ENCODE measurements at regions not wholly inside any gene's neighbourhood (a gene's known extent, or its start where the extent isn't known, plus 50 kb on each side); places are given as distances from the start of the nearest gene placed in this dataset.

DNA sequence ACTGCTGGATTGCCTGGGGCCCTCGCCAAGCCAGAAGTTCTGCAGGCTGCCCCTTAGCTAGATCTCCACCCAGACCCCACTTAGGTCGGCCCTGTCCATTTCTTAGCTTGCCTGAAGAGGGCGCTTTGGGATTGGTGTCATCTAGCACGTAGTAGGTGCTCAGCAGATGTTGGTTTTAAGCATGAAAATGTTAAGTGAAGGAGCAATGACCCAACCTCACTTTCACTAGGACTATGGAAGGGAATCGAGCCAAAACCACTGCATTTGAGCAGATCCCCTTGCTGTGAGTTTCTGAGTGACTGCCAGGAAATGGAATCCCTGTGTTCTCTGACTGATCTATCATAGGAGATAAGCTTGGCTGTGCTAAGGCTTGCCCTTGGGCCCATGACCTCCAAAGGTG is 131.7 kb upstream of the EEPD1 start:
- Histone ChIP-seq H2BK12ac (ENCODE audit: insufficient read length, low read depth, low read length) (no peak overlapping the region), H4K20me1 (ENCODE audit: control insufficient read depth, insufficient read depth, insufficient read length) (no peaks in the 10 kb centered on the region), H3K23ac (ENCODE audit: insufficient read length, low read depth, low read length) (no peak overlapping the region), H3K14ac (ENCODE audit: insufficient read depth, low read length) (no peak overlapping the region), H2BK120ac (ENCODE audit: low read depth, low read length, poor library complexity, severe bottlenecking) (no peak overlapping the region), H4K8ac (replicated peaks; ENCODE audit: insufficient read length, low read depth, low read length) (no peak overlapping the region), H2AK5ac (ENCODE audit: insufficient read length, low read length) (no peak overlapping the region), H3K79me2 (ENCODE audit: insufficient read depth, low read length) (no peaks in the 10 kb centered on the region), H3K23me2 (ENCODE audit: insufficient read length, low read depth, low read length, poor library complexity, severe bottlenecking) (no peaks in the 10 kb centered on the region), H3K27ac (ENCODE audit: insufficient read length, low read depth, low read length) (no peak overlapping the region), H3K9ac (ENCODE audit: extremely low read depth, insufficient read length, low read length) (no peak overlapping the region), H3K18ac (ENCODE audit: insufficient read length, low read depth, low read length) (no peak overlapping the region), H3K4ac (ENCODE audit: low read depth, low read length) (no peak overlapping the region), H3K56ac (ENCODE audit: insufficient read length, low read depth, low read length) (no peak overlapping the region), H2AFZ (ENCODE audit: low read length) (no peak overlapping the region), H2BK15ac (ENCODE audit: low read depth, low read length) (no peak overlapping the region), H3T11ph (ENCODE audit: low read length) (no peak overlapping the region), H2BK20ac (ENCODE audit: low read depth, low read length, poor library complexity, severe bottlenecking) (no peak overlapping the region), H4K91ac (ENCODE audit: insufficient read length, low read depth, low read length) (no peak overlapping the region), H3K79me1 (ENCODE audit: insufficient read depth, low read depth, low read length, poor library complexity, severe bottlenecking) (no peaks in the 10 kb centered on the region), H3K4me2 (ENCODE audit: insufficient read depth, insufficient read length, low read length) (no peak overlapping the region), H3K4me1 (ENCODE audit: insufficient read depth, low read length) (no peaks in the 10 kb centered on the region), H3K9me3 (ENCODE audit: control insufficient read depth, low read depth, low read length) (no peaks in the 10 kb centered on the region), H4K5ac (ENCODE audit: insufficient read length, low read depth, low read length) (no peak overlapping the region), H3K27me3 (ENCODE audit: insufficient read depth, low read length) (no peaks in the 10 kb centered on the region), H2BK5ac (ENCODE audit: insufficient read length, low read length) (no peak overlapping the region)
- Mint-ChIP-seq H3K4me3 (no peak overlapping the region), H3K36me3 (ENCODE audit: insufficient read depth in 1 of 3, low read depth in 3 of 3) (no peaks in the 10 kb centered on the region), H3K9me3 (no peaks in the 10 kb centered on the region), H3K4me1 (peaks cover 6 to 8% of the 10 kb centered on the region in 2 experiments), H3K27me3 (ENCODE audit: low read depth) (peaks cover 7% of the 10 kb centered on the region), H3K27ac (no peak overlapping the region)
- WGBS (ENCODE audit: extremely low coverage, insufficient read length, low lambda C conversion rate), result no CpG with 5 or more reads among the region's 5 CpGs
- TF ChIP-seq, protein P1, sequence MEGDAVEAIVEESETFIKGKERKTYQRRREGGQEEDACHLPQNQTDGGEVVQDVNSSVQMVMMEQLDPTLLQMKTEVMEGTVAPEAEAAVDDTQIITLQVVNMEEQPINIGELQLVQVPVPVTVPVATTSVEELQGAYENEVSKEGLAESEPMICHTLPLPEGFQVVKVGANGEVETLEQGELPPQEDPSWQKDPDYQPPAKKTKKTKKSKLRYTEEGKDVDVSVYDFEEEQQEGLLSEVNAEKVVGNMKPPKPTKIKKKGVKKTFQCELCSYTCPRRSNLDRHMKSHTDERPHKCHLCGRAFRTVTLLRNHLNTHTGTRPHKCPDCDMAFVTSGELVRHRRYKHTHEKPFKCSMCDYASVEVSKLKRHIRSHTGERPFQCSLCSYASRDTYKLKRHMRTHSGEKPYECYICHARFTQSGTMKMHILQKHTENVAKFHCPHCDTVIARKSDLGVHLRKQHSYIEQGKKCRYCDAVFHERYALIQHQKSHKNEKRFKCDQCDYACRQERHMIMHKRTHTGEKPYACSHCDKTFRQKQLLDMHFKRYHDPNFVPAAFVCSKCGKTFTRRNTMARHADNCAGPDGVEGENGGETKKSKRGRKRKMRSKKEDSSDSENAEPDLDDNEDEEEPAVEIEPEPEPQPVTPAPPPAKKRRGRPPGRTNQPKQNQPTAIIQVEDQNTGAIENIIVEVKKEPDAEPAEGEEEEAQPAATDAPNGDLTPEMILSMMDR (conservative IDR thresholded peaks at IDR 0.05), result peak; percentile 80
- peak; percentile 71 for DNase-seq
